ENCODE measurements at regions not wholly inside any gene's neighbourhood (a gene's known extent, or its start where the extent isn't known, plus 50 kb on each side); places are given as distances from the start of the nearest gene placed in this dataset.

- TF ChIP-seq CTCF (IDR thresholded peaks at IDR 0.05) (no peak), POLR2A (IDR thresholded peaks at IDR 0.05) (no peak)
These were observed 111.6 kb upstream of the UST start for GRCh38 chr6:148635070-148635743.
